ENCODE measurements at regions not wholly inside any gene's neighbourhood (a gene's known extent, or its start where the extent isn't known, plus 50 kb on each side); places are given as distances from the start of the nearest gene placed in this dataset.
A peak's percentile ranks its signal among the peaks of the same experiment; 100 is the strongest.

DNA sequence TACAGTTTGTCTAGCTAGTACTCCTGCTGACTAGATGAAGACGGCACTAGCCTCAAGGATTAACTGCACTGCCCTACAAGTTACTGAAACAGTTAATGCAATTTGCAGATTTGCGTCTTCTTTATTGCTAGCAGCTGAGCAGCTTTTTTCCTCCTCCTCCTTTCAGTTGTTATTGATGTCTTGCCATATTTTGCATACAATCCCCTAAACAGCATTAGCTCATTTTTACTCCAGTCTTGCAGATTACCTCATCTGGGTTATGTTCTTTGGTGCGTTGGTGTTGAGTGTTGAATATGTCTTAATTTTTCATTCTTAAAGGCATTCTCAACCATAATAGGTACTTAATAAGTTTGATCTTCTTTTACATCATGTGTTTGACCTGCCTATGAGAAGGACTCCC lies 363.4 kb upstream of the LYPLAL1 start:
- Histone ChIP-seq H3K9me3 (ENCODE audit: severe bottlenecking) (no peaks in the 10 kb centered on the region), H3K27ac (no peak overlapping the region), H3K36me3 (no peaks in the 10 kb centered on the region), H3K27me3 (ENCODE audit: insufficient read depth, low read depth, severe bottlenecking) (no peaks in the 10 kb centered on the region), H3K4me3 (ENCODE audit: low read depth, low read length) (no peak overlapping the region)
- TF ChIP-seq CTCF (IDR thresholded peaks at IDR 0.05; ENCODE audit: low read depth, low read length), result no peak
- DNase-seq, result no peak

- H3K36me3 ChIP-seq, result no peaks in the 10 kb centered on the region
- H3K9me3 ChIP-seq (ENCODE audit: severe bottlenecking), result no peaks in the 10 kb centered on the region
- no peak for TF ChIP-seq CTCF (IDR thresholded peaks at IDR 0.05; ENCODE audit: low read depth, low read length)
- H3K4me3 ChIP-seq (ENCODE audit: low read depth, low read length), result no peak overlapping the region
- H3K27ac ChIP-seq, result no peak overlapping the region
- no peaks in the 10 kb centered on the region for H3K27me3 ChIP-seq (ENCODE audit: insufficient read depth, low read depth, severe bottlenecking)
- DNase-seq, result no peak
These were observed 362.2 kb upstream of the LYPLAL1 start for GRCh38 chr1:218811497-218811896.

GRCh38 chr1:218812360-218812759 lies 361.3 kb upstream of the LYPLAL1 start:
- no peaks in the 10 kb centered on the region for H3K27me3 ChIP-seq (ENCODE audit: insufficient read depth, low read depth, severe bottlenecking)
- no peaks in the 10 kb centered on the region for H3K36me3 ChIP-seq
- no peak for DNase-seq
- no peak for TF ChIP-seq CTCF (IDR thresholded peaks at IDR 0.05; ENCODE audit: low read depth, low read length)
- no peak overlapping the region for H3K27ac ChIP-seq
- H3K4me3 ChIP-seq (ENCODE audit: low read depth, low read length), result no peak overlapping the region
- no peaks in the 10 kb centered on the region for H3K9me3 ChIP-seq (ENCODE audit: severe bottlenecking)

DNA sequence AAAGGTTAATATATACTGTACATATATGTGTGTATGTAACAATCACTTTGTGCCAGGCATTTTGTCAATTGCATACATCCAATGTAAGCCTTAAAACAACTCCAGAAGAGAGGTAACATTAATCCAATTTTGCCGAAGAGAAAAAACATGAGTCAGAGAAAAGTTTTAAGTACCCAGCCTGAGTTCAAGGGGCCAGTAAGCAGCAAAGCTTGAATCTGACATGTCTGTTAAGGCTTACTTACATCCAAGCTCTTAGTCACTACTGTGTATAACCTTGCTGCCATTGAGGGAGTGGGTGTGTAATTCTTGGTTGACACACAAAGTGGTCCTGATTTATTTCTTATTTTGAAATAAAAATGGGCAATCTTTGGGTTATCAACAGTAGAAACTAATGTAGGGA lies 360.4 kb upstream of the LYPLAL1 start:
- H3K4me3 ChIP-seq (ENCODE audit: low read depth, low read length), result no peak overlapping the region
- H3K36me3 ChIP-seq, result no peaks in the 10 kb centered on the region
- no peak for DNase-seq
- no peaks in the 10 kb centered on the region for H3K27me3 ChIP-seq (ENCODE audit: insufficient read depth, low read depth, severe bottlenecking)
- H3K9me3 ChIP-seq (ENCODE audit: severe bottlenecking), result no peaks in the 10 kb centered on the region
- no peak overlapping the region for H3K27ac ChIP-seq
- TF ChIP-seq CTCF (IDR thresholded peaks at IDR 0.05; ENCODE audit: low read depth, low read length), result no peak

GRCh38 chr1:218815076-218815475 lies 358.6 kb upstream of the LYPLAL1 start:
- H3K27ac ChIP-seq, result no peak overlapping the region
- no peak for TF ChIP-seq CTCF (IDR thresholded peaks at IDR 0.05; ENCODE audit: low read depth, low read length)
- H3K27me3 ChIP-seq (ENCODE audit: insufficient read depth, low read depth, severe bottlenecking), result no peaks in the 10 kb centered on the region
- H3K9me3 ChIP-seq (ENCODE audit: severe bottlenecking), result no peaks in the 10 kb centered on the region
- no peak for DNase-seq
- H3K4me3 ChIP-seq (ENCODE audit: low read depth, low read length), result no peak overlapping the region
- no peaks in the 10 kb centered on the region for H3K36me3 ChIP-seq

GRCh38 chr1:218817071-218817470 lies 356.6 kb upstream of the LYPLAL1 start:
- no peak overlapping the region for H3K4me3 ChIP-seq (ENCODE audit: low read depth, low read length)
- TF ChIP-seq CTCF (IDR thresholded peaks at IDR 0.05; ENCODE audit: low read depth, low read length), result 0 out of 2 replicates have a peak, but pooled peaks have one; percentile 16
- no peaks in the 10 kb centered on the region for H3K9me3 ChIP-seq (ENCODE audit: severe bottlenecking)
- H3K36me3 ChIP-seq, result no peaks in the 10 kb centered on the region
- H3K27me3 ChIP-seq (ENCODE audit: insufficient read depth, low read depth, severe bottlenecking), result no peaks in the 10 kb centered on the region
- peak; percentile 34 for DNase-seq
- peak overlapping the region; percentile 51 for H3K27ac ChIP-seq
